Memory B cell (primary cell): ENCODE measurements at regions not wholly inside any gene's neighbourhood (a gene's known extent, or its start where the extent isn't known, plus 50 kb on each side); places are given as distances from the start of the nearest gene placed in this dataset.

ENCODE experiments used
- ATAC-seq: fragments of 150-1000 bp; cut with Tn5 transposase; 2 replicates; pipeline ENCODE4 v1.10.0; 2021; ENCODE audit warnings: low read depth, mild to moderate bottlenecking, moderate library complexity
- DNase-seq, 2 donors: peaks; one replicate each; pipeline ENCODE4 v3.0.0; 2022; ENCODE audit warnings: low spot score in 2 of 2
- H3K27ac Mint-ChIP-seq: one replicate; pipeline ENCODE4 v1.8.0; 2022; ENCODE audit warnings: mild to moderate bottlenecking, moderate library complexity, mixed read lengths
- H3K27me3 Mint-ChIP-seq: one replicate; pipeline ENCODE4 v1.8.0; 2022; ENCODE audit warnings: mixed read lengths
- H3K36me3 Mint-ChIP-seq: one replicate; pipeline ENCODE4 v1.8.0; 2022; ENCODE audit warnings: mild to moderate bottlenecking, mixed read lengths
- H3K4me1 Mint-ChIP-seq: one replicate; pipeline ENCODE4 v1.8.0; 2022; ENCODE audit warnings: mixed read lengths
- H3K4me3 Mint-ChIP-seq: one replicate; pipeline ENCODE4 v1.8.0; 2022; ENCODE audit warnings: mild to moderate bottlenecking, moderate library complexity, mixed read lengths
- H3K9me3 Mint-ChIP-seq: one replicate; pipeline ENCODE4 v1.8.0; 2022; ENCODE audit warnings: mixed read lengths

GRCh38 chr13:106700439-106700838 lies 132.5 kb upstream of the ARGLU1 start:
- H3K4me1 Mint-ChIP-seq = peaks cover 4% of the 10 kb centered on the region
- H3K27ac Mint-ChIP-seq = no peak overlapping the region
- no peak for DNase-seq
- no peak for ATAC-seq
- no peak overlapping the region for H3K4me3 Mint-ChIP-seq
- no peaks in the 10 kb centered on the region for H3K36me3 Mint-ChIP-seq
- H3K9me3 Mint-ChIP-seq = peaks cover 4% of the 10 kb centered on the region
- peaks cover 7% of the 10 kb centered on the region for H3K27me3 Mint-ChIP-seq

- Mint-ChIP-seq H3K4me3 (no peak overlapping the region), H3K27ac (no peak overlapping the region)
- ATAC-seq = no peak
Measured at GRCh38 chr13:106700007-106700406, 132.1 kb upstream of the ARGLU1 start.

GRCh38 chr13:106699311-106699710 lies 131.4 kb upstream of the ARGLU1 start:
- Mint-ChIP-seq H3K27ac (no peak overlapping the region), H3K27me3 (peaks cover 3% of the 10 kb centered on the region)
- ATAC-seq = no peak

More at GRCh38 chr13:106700007-106700406, 132.1 kb upstream of the ARGLU1 start:
- H3K4me1 Mint-ChIP-seq = peaks cover 4% of the 10 kb centered on the region
- H3K36me3 Mint-ChIP-seq = no peaks in the 10 kb centered on the region
- peaks cover 7% of the 10 kb centered on the region for H3K27me3 Mint-ChIP-seq
- DNase-seq = no peak
- peaks cover 4% of the 10 kb centered on the region for H3K9me3 Mint-ChIP-seq

GRCh38 chr13:106696719-106697118 lies 128.8 kb upstream of the ARGLU1 start:
- H3K4me3 Mint-ChIP-seq = no peak overlapping the region
- no peaks in the 10 kb centered on the region for H3K9me3 Mint-ChIP-seq
- H3K27me3 Mint-ChIP-seq = no peaks in the 10 kb centered on the region
- no peaks in the 10 kb centered on the region for H3K36me3 Mint-ChIP-seq
- no peaks in the 10 kb centered on the region for H3K4me1 Mint-ChIP-seq
- ATAC-seq (no peak), DNase-seq (no peak)
- no peak overlapping the region for H3K27ac Mint-ChIP-seq

More at GRCh38 chr13:106699311-106699710, 131.4 kb upstream of the ARGLU1 start:
- Mint-ChIP-seq H3K4me3 (no peak overlapping the region), H3K9me3 (no peaks in the 10 kb centered on the region), H3K4me1 (no peaks in the 10 kb centered on the region), H3K36me3 (no peaks in the 10 kb centered on the region)
- DNase-seq = no peak

GRCh38 chr13:106696140-106696539 lies 128.2 kb upstream of the ARGLU1 start:
- Mint-ChIP-seq H3K36me3 (no peaks in the 10 kb centered on the region), H3K27ac (no peak overlapping the region), H3K9me3 (no peaks in the 10 kb centered on the region), H3K27me3 (no peaks in the 10 kb centered on the region), H3K4me1 (no peaks in the 10 kb centered on the region), H3K4me3 (no peak overlapping the region)
- ATAC-seq (no peak), DNase-seq (no peak)

- Mint-ChIP-seq H3K36me3 (no peaks in the 10 kb centered on the region), H3K4me1 (no peaks in the 10 kb centered on the region), H3K27ac (no peak overlapping the region), H3K27me3 (no peaks in the 10 kb centered on the region), H3K4me3 (no peak overlapping the region), H3K9me3 (no peaks in the 10 kb centered on the region)
- DNase-seq = no peak
- ATAC-seq = no peak
Measured at GRCh38 chr13:106695139-106695538, 127.2 kb upstream of the ARGLU1 start.

- no peak for ATAC-seq
- Mint-ChIP-seq H3K4me1 (no peaks in the 10 kb centered on the region), H3K27ac (no peak overlapping the region), H3K9me3 (no peaks in the 10 kb centered on the region), H3K27me3 (no peaks in the 10 kb centered on the region), H3K36me3 (no peaks in the 10 kb centered on the region), H3K4me3 (no peak overlapping the region)
- DNase-seq = no peak
Measured at GRCh38 chr13:106691861-106692260, 123.9 kb upstream of the ARGLU1 start.

GRCh38 chr13:106691341-106691740 lies 123.4 kb upstream of the ARGLU1 start:
- H3K27ac Mint-ChIP-seq = no peak overlapping the region
- no peaks in the 10 kb centered on the region for H3K27me3 Mint-ChIP-seq
- ATAC-seq (no peak), DNase-seq (no peak)
- no peaks in the 10 kb centered on the region for H3K9me3 Mint-ChIP-seq
- no peaks in the 10 kb centered on the region for H3K36me3 Mint-ChIP-seq
- H3K4me1 Mint-ChIP-seq = no peaks in the 10 kb centered on the region
- no peak overlapping the region for H3K4me3 Mint-ChIP-seq

GRCh38 chr13:106690779-106691178 lies 122.8 kb upstream of the ARGLU1 start:
- DNase-seq = no peak
- Mint-ChIP-seq H3K36me3 (no peaks in the 10 kb centered on the region), H3K9me3 (no peaks in the 10 kb centered on the region), H3K4me3 (no peak overlapping the region), H3K27ac (no peak overlapping the region), H3K4me1 (no peaks in the 10 kb centered on the region), H3K27me3 (no peaks in the 10 kb centered on the region)
- ATAC-seq = no peak

GRCh38 chr13:106689906-106690305 lies 122.0 kb upstream of the ARGLU1 start:
- Mint-ChIP-seq H3K4me3 (no peak overlapping the region), H3K27ac (no peak overlapping the region), H3K27me3 (no peaks in the 10 kb centered on the region), H3K9me3 (no peaks in the 10 kb centered on the region), H3K36me3 (no peaks in the 10 kb centered on the region), H3K4me1 (no peaks in the 10 kb centered on the region)
- DNase-seq = no peak
- no peak for ATAC-seq

GRCh38 chr13:106688940-106689339 lies 121.0 kb upstream of the ARGLU1 start:
- Mint-ChIP-seq H3K27me3 (no peaks in the 10 kb centered on the region), H3K36me3 (no peaks in the 10 kb centered on the region)
- no peak for ATAC-seq

GRCh38 chr13:106686163-106686562 lies 118.2 kb upstream of the ARGLU1 start:
- Mint-ChIP-seq H3K9me3 (no peaks in the 10 kb centered on the region), H3K27me3 (peaks cover 4% of the 10 kb centered on the region), H3K4me1 (peaks cover 6% of the 10 kb centered on the region), H3K4me3 (no peak overlapping the region), H3K36me3 (no peaks in the 10 kb centered on the region), H3K27ac (no peak overlapping the region)
- ATAC-seq = no peak
- DNase-seq = no peak

More at GRCh38 chr13:106688940-106689339, 121.0 kb upstream of the ARGLU1 start:
- H3K4me3 Mint-ChIP-seq = no peak overlapping the region
- H3K9me3 Mint-ChIP-seq = no peaks in the 10 kb centered on the region
- H3K4me1 Mint-ChIP-seq = no peaks in the 10 kb centered on the region
- H3K27ac Mint-ChIP-seq = no peak overlapping the region
- no peak for DNase-seq

- Mint-ChIP-seq H3K4me3 (no peak overlapping the region), H3K9me3 (no peaks in the 10 kb centered on the region), H3K4me1 (peaks cover 6% of the 10 kb centered on the region), H3K36me3 (no peaks in the 10 kb centered on the region), H3K27me3 (peaks cover 4% of the 10 kb centered on the region), H3K27ac (no peak overlapping the region)
- ATAC-seq (no peak), DNase-seq (no peak)
Measured at GRCh38 chr13:106685143-106685542, 117.2 kb upstream of the ARGLU1 start.

GRCh38 chr13:106683918-106684317 lies 116.0 kb upstream of the ARGLU1 start:
- H3K4me1 Mint-ChIP-seq = peaks cover 6% of the 10 kb centered on the region
- H3K27ac Mint-ChIP-seq = no peak overlapping the region
- DNase-seq (no peak), ATAC-seq (no peak)
- no peak overlapping the region for H3K4me3 Mint-ChIP-seq
- no peaks in the 10 kb centered on the region for H3K36me3 Mint-ChIP-seq
- no peaks in the 10 kb centered on the region for H3K9me3 Mint-ChIP-seq
- H3K27me3 Mint-ChIP-seq = peaks cover 4% of the 10 kb centered on the region

GRCh38 chr13:106683179-106683578 lies 115.2 kb upstream of the ARGLU1 start:
- no peaks in the 10 kb centered on the region for H3K36me3 Mint-ChIP-seq
- peaks cover 4% of the 10 kb centered on the region for H3K27me3 Mint-ChIP-seq
- peaks cover 6% of the 10 kb centered on the region for H3K4me1 Mint-ChIP-seq
- DNase-seq = no peak
- ATAC-seq = no peak
- no peak overlapping the region for H3K4me3 Mint-ChIP-seq
- H3K27ac Mint-ChIP-seq = no peak overlapping the region
- H3K9me3 Mint-ChIP-seq = no peaks in the 10 kb centered on the region
